ENCODE measurements at regions not wholly inside any gene's neighbourhood (a gene's known extent, or its start where the extent isn't known, plus 50 kb on each side); places are given as distances from the start of the nearest gene placed in this dataset.

GRCh38 chr10:8349610-8350249 is 295.2 kb downstream of the GATA3 start:
- no peak for DNase-seq (ENCODE audit: extremely low spot score in 2 of 2)
- Histone ChIP-seq H3K4me3 (no peak overlapping the region), H3K36me3 (no peaks in the 10 kb centered on the region), H3K4me1 (no peaks in the 10 kb centered on the region), H3K27ac (no peak overlapping the region), H3K27me3 (no peaks in the 10 kb centered on the region), H3K9me3 (no peaks in the 10 kb centered on the region)
- no peak for TF ChIP-seq CTCF (IDR thresholded peaks at IDR 0.05)
- TF ChIP-seq POLR2AphosphoS5 (IDR thresholded peaks at IDR 0.05; ENCODE audit: insufficient read depth in 1 of 2, low read depth in 1 of 2): no peak
- TF ChIP-seq POLR2A (IDR thresholded peaks at IDR 0.05): no peak
- intact Hi-C loops (cut with DNase I): no loop called here

GRCh38 chr10:8350250-8350967 is 295.9 kb downstream of the GATA3 start:
- TF ChIP-seq POLR2A (IDR thresholded peaks at IDR 0.05): no peak
- no peak for TF ChIP-seq POLR2AphosphoS5 (IDR thresholded peaks at IDR 0.05; ENCODE audit: insufficient read depth in 1 of 2, low read depth in 1 of 2)
- no peak for TF ChIP-seq CTCF (IDR thresholded peaks at IDR 0.05)
- H3K27me3 ChIP-seq: no peaks in the 10 kb centered on the region
- intact Hi-C loops (cut with DNase I): no loop called here

GRCh38 chr10:8352171-8353075 is 297.9 kb downstream of the GATA3 start:
- Histone ChIP-seq H3K27me3 (no peaks in the 10 kb centered on the region), H3K4me1 (no peaks in the 10 kb centered on the region), H3K9me3 (no peaks in the 10 kb centered on the region), H3K36me3 (no peaks in the 10 kb centered on the region), H3K4me3 (no peak overlapping the region), H3K27ac (no peak overlapping the region)
- TF ChIP-seq POLR2AphosphoS5 (IDR thresholded peaks at IDR 0.05; ENCODE audit: insufficient read depth in 1 of 2, low read depth in 1 of 2) (no peak), CTCF (IDR thresholded peaks at IDR 0.05) (no peak), POLR2A (IDR thresholded peaks at IDR 0.05) (no peak)
- DNase-seq (ENCODE audit: extremely low spot score in 2 of 2): no peak
- intact Hi-C loops (cut with DNase I): no loop called here

More at GRCh38 chr10:8350250-8350967, 295.9 kb downstream of the GATA3 start:
- H3K27ac ChIP-seq: no peak overlapping the region
- no peaks in the 10 kb centered on the region for H3K4me1 ChIP-seq
- no peak overlapping the region for H3K4me3 ChIP-seq
- DNase-seq (ENCODE audit: extremely low spot score in 2 of 2): no peak
- no peaks in the 10 kb centered on the region for H3K9me3 ChIP-seq
- H3K36me3 ChIP-seq: no peaks in the 10 kb centered on the region

GRCh38 chr10:8356283-8356682 is 301.8 kb downstream of the GATA3 start:
- no peak overlapping the region for H3K27ac ChIP-seq
- intact Hi-C loops (cut with DNase I): no loop called here
- H3K4me1 ChIP-seq: no peaks in the 10 kb centered on the region
- no peak for DNase-seq (ENCODE audit: extremely low spot score in 2 of 2)
- TF ChIP-seq CTCF (IDR thresholded peaks at IDR 0.05) (no peak), POLR2A (IDR thresholded peaks at IDR 0.05) (no peak), POLR2AphosphoS5 (IDR thresholded peaks at IDR 0.05; ENCODE audit: insufficient read depth in 1 of 2, low read depth in 1 of 2) (no peak)
- H3K27me3 ChIP-seq: no peaks in the 10 kb centered on the region
- no peaks in the 10 kb centered on the region for H3K9me3 ChIP-seq
- no peaks in the 10 kb centered on the region for H3K36me3 ChIP-seq
- no peak overlapping the region for H3K4me3 ChIP-seq
